Naive B cell (primary cell): ENCODE measurements at regions not wholly inside any gene's neighbourhood (a gene's known extent, or its start where the extent isn't known, plus 50 kb on each side); places are given as distances from the start of the nearest gene placed in this dataset.
A peak's percentile ranks its signal among the peaks of the same experiment; 100 is the strongest.
"Not testable (repeated sequence)": the region's sequence is repeated elsewhere in the genome, so short reads cannot be mapped to it uniquely, and the experiment has no call there.

Experiments
- ATAC-seq, 2 donors: fragments of 150-1000 bp; cut with Tn5 transposase; 2 replicates each; pipeline ENCODE4 v1.10.0; 2021; ENCODE audit warnings: low read depth in 2 of 2, mild to moderate bottlenecking in 2 of 2, moderate library complexity in 2 of 2
- DNase-seq: peaks from one replicate; pipeline ENCODE4 v3.0.0; 2022
- H3K27ac Mint-ChIP-seq, 6 donors: one replicate each; pipeline ENCODE4 v1.8.0; 2020 to 2022; ENCODE audit warnings: mild to moderate bottlenecking in 6 of 6, mixed read lengths in 6 of 6, moderate library complexity in 5 of 6, inconsistent platforms in 2 of 6
- H3K27me3 Mint-ChIP-seq, 3 donors: one replicate each; pipeline ENCODE4 v1.8.0; 2021 to 2022; ENCODE audit warnings: mixed read lengths in 3 of 3, mild to moderate bottlenecking in 1 of 3
- H3K36me3 Mint-ChIP-seq, 2 donors: one replicate each; pipeline ENCODE4 v1.8.0; 2020 to 2022; ENCODE audit warnings: mixed read lengths in 2 of 2, inconsistent platforms in 1 of 2, mild to moderate bottlenecking in 1 of 2
- H3K4me1 Mint-ChIP-seq, 3 donors: one replicate each; pipeline ENCODE4 v1.8.0; 2020 to 2022; ENCODE audit warnings: mixed read lengths in 3 of 3, inconsistent platforms in 1 of 3, mild to moderate bottlenecking in 1 of 3, moderate library complexity in 1 of 3
- H3K4me3 Mint-ChIP-seq, 8 donors: one replicate each; pipeline ENCODE4 v1.8.0; 2020 to 2022; ENCODE audit warnings: mild to moderate bottlenecking in 8 of 8, mixed read lengths in 8 of 8, moderate library complexity in 8 of 8, inconsistent platforms in 2 of 8
- H3K9me3 Mint-ChIP-seq, 7 donors: one replicate each; pipeline ENCODE4 v1.8.0; 2020 to 2022; ENCODE audit warnings: mixed read lengths in 7 of 7, mild to moderate bottlenecking in 5 of 7, inconsistent platforms in 2 of 7, moderate library complexity in 1 of 7

DNA sequence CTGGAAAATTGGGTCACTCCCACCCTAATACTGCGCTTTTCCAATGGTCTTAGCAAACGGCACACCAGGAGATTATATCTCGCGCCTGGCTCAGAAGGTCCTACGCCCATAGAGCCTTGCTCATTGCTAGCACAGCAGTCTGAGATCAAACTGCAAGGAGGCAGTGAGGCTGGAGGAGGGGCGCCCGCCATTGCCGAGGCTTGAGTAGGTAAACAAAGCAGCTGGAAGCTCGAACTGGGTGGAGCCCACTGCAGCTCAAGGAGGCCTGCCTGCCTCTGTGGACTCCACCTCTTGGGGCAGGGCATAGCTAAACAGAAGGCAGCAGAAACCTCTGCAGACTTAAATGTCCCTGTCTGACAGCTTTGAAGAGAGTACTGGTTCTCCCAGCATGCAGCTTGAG lies 362.6 kb upstream of the GOT2 start:
- not testable (repeated sequence) for H3K9me3 Mint-ChIP-seq, H3K27me3 Mint-ChIP-seq, ATAC-seq

GRCh38 chr16:59090541-59090940 lies 356.4 kb upstream of the GOT2 start:
- no peak for ATAC-seq

More for the DNA sequence above, 362.6 kb upstream of the GOT2 start:
- H3K27ac Mint-ChIP-seq, H3K4me1 Mint-ChIP-seq, DNase-seq, H3K36me3 Mint-ChIP-seq, H3K4me3 Mint-ChIP-seq: not testable (repeated sequence)

GRCh38 chr16:59088431-59088830 lies 354.3 kb upstream of the GOT2 start:
- no peaks in the 10 kb centered on the region for H3K4me1 Mint-ChIP-seq
- H3K27me3 Mint-ChIP-seq: no peaks in the 10 kb centered on the region
- H3K36me3 Mint-ChIP-seq: no peaks in the 10 kb centered on the region
- H3K4me3 Mint-ChIP-seq: no peak overlapping the region
- no peak overlapping the region for H3K27ac Mint-ChIP-seq
- peaks cover 0 to 12% (median 6%) of the 10 kb centered on the region in 7 donors for H3K9me3 Mint-ChIP-seq
- DNase-seq: no peak
- no peak for ATAC-seq

More at GRCh38 chr16:59090541-59090940, 356.4 kb upstream of the GOT2 start:
- Mint-ChIP-seq H3K9me3 (peaks cover 0 to 12% (median 6%) of the 10 kb centered on the region in 7 donors), H3K4me1 (no peaks in the 10 kb centered on the region), H3K27me3 (no peaks in the 10 kb centered on the region), H3K36me3 (no peaks in the 10 kb centered on the region), H3K4me3 (no peak overlapping the region), H3K27ac (no peak overlapping the region)
- DNase-seq: no peak

- H3K4me1 Mint-ChIP-seq: no peaks in the 10 kb centered on the region
- no peaks in the 10 kb centered on the region for H3K36me3 Mint-ChIP-seq
- ATAC-seq: no peak
- no peak for DNase-seq
- peaks cover 0 to 12% (median 7%) of the 10 kb centered on the region in 7 donors for H3K9me3 Mint-ChIP-seq
- H3K27me3 Mint-ChIP-seq: no peaks in the 10 kb centered on the region
- no peak overlapping the region for H3K27ac Mint-ChIP-seq
- H3K4me3 Mint-ChIP-seq: no peak overlapping the region
Measured at GRCh38 chr16:59087641-59088040, 353.5 kb upstream of the GOT2 start.

DNA sequence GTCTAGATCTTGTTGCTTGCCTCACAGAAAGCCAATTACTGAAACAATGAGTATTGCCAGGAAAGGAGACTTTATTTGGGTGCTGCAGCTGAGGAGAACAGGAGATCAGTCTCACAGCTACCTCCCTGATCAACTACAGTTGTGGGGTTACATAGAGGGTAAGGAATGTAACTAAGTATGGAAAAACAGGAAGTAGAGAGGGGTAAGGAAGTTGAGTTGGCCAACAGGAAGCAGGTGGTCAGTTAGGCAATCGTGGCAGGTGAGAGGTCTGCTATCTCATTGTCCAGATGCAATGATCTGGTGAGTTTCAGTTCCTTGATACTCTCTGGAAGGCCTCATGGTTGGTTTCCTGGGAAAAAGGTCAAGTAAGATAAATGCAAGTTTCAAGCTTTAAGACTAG lies 333.1 kb upstream of the GOT2 start:
- H3K9me3 Mint-ChIP-seq: peaks cover 2 to 25% (median 4%) of the 10 kb centered on the region in 7 donors
- peak overlapping the region in 2 of 6 donors; percentile 2 to 61 for H3K27ac Mint-ChIP-seq
- H3K4me1 Mint-ChIP-seq: peaks cover 6 to 14% (median 9%) of the 10 kb centered on the region in 3 donors
- ATAC-seq (no peak), DNase-seq (no peak)
- no peak overlapping the region for H3K4me3 Mint-ChIP-seq
- no peaks in the 10 kb centered on the region for H3K36me3 Mint-ChIP-seq
- no peaks in the 10 kb centered on the region for H3K27me3 Mint-ChIP-seq

DNA sequence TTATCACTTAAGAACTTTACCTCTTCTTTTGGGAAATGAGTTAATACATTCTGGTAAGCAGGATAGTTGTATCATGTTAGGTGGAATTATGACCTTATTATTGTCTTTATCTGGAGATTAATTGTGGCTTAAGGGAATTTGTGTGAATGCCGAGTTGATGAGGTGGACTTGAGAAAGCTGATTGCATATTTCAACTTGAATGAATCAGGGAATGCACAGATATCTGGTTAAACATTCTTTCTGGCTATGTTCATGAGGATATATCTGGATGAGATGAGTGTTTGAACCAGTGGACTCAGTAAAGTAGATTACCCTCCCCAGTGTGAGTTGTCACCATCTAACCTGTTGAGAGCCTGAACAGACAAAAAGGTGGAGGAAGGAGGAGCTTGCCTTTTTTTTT lies 326.1 kb upstream of the GOT2 start:
- peaks cover 0 to 4% (median 0%) of the 10 kb centered on the region in 7 donors for H3K9me3 Mint-ChIP-seq
- H3K36me3 Mint-ChIP-seq: no peaks in the 10 kb centered on the region
- H3K4me1 Mint-ChIP-seq: no peaks in the 10 kb centered on the region
- no peak overlapping the region for H3K27ac Mint-ChIP-seq
- no peak overlapping the region for H3K4me3 Mint-ChIP-seq
- H3K27me3 Mint-ChIP-seq: no peaks in the 10 kb centered on the region
- no peak for DNase-seq
- no peak for ATAC-seq

DNA sequence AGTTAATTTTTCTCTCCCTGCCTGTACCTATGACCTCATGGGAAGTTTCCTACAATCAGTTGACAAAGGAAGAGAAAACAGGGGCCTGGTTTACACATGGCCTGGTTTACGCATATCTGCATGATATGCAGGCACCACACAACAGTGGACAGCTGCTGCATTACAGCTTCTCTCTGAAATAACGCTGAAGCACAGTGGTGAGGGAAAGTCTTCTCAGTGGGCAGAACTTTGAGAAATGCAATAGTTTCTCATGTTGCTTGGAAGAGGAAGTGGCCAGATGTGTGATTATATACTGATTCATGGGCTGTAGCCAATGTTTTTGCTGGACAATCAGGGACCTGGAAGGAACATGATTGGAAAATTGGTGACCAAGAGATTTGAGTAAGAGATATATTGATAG lies 324.1 kb upstream of the GOT2 start:
- ATAC-seq (no peak), DNase-seq (no peak)
- Mint-ChIP-seq H3K27me3 (no peaks in the 10 kb centered on the region), H3K4me1 (no peaks in the 10 kb centered on the region), H3K36me3 (no peaks in the 10 kb centered on the region), H3K9me3 (peaks cover 0 to 4% (median 0%) of the 10 kb centered on the region in 7 donors), H3K4me3 (no peak overlapping the region), H3K27ac (no peak overlapping the region)

DNA sequence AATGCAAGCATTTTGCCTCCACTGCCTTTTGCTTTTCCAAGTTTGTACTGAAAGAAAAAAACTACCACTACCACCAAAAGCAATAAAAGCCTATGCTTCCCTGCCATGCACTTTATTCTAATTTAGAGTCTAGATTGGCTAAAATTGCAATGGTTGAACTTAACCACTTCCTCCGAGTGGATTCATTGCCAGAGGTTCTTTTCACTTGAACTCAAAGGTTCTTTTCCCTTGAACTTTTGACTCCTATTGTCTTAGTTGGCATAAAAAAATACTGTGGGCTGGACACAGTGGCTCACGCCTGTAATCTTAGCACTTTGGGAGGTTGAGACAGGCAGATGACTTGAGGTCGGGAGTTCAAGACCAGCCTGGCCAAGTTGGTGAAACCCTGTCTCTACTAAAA lies 319.8 kb upstream of the GOT2 start:
- Mint-ChIP-seq H3K27ac (no peak overlapping the region), H3K27me3 (no peaks in the 10 kb centered on the region), H3K36me3 (no peaks in the 10 kb centered on the region), H3K9me3 (peaks cover 0 to 9% (median 0%) of the 10 kb centered on the region in 7 donors), H3K4me1 (no peaks in the 10 kb centered on the region), H3K4me3 (no peak overlapping the region)
- no peak for ATAC-seq
- DNase-seq: no peak

- H3K4me3 Mint-ChIP-seq: no peak overlapping the region
- H3K27ac Mint-ChIP-seq: no peak overlapping the region
- H3K9me3 Mint-ChIP-seq: peaks cover 0 to 5% (median 0%) of the 10 kb centered on the region in 7 donors
- ATAC-seq: no peak
- DNase-seq: no peak
- no peaks in the 10 kb centered on the region for H3K36me3 Mint-ChIP-seq
- no peaks in the 10 kb centered on the region for H3K4me1 Mint-ChIP-seq
- no peaks in the 10 kb centered on the region for H3K27me3 Mint-ChIP-seq
Measured at GRCh38 chr16:59052231-59052630, 318.1 kb upstream of the GOT2 start.

DNA sequence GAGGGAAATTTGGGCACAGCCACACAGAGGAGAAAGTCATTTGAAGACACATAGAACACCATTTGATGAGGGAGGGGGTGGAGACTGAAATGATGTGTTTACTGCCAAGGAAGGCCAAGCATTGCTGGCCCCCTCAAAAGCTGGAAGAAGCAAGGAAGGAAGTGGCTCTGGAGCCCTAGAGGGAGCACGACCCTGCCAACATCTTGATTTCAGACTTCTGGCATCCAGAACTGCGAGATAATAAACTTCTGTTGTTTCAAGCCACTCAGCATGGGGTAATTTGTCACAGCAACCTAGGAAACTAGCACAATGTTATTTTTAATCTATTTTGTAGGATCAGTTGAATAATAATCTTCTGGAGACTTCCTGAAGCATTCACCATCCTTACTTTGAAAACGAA lies 314.8 kb upstream of the GOT2 start:
- Mint-ChIP-seq H3K9me3 (peaks cover 0 to 5% (median 0%) of the 10 kb centered on the region in 7 donors), H3K36me3 (no peaks in the 10 kb centered on the region), H3K4me3 (no peak overlapping the region), H3K4me1 (no peaks in the 10 kb centered on the region), H3K27ac (no peak overlapping the region), H3K27me3 (no peaks in the 10 kb centered on the region)
- no peak for DNase-seq
- ATAC-seq: no peak

DNA sequence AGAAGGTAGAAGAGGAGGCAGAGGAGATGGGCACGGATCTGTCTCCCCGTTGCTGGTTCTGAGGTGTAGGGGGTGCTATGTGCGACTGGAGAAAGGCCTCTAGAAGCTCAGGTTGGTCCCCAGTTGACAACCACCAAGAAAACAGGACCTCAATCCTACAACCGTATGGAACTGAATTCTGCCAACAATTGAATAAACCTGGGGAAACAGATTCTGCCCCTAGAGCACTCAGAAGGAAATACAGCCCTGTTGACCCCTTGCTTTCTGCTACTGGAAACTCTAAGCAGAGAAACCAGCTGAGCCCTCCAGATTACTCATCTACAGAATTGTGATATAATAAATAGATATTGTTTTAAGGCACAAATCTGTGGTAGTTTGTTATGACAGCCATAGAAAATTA lies 313.0 kb upstream of the GOT2 start:
- H3K36me3 Mint-ChIP-seq: no peaks in the 10 kb centered on the region
- no peak for DNase-seq
- H3K4me3 Mint-ChIP-seq: no peak overlapping the region
- H3K27ac Mint-ChIP-seq: no peak overlapping the region
- H3K9me3 Mint-ChIP-seq: peaks cover 0 to 5% (median 0%) of the 10 kb centered on the region in 7 donors
- H3K27me3 Mint-ChIP-seq: no peaks in the 10 kb centered on the region
- H3K4me1 Mint-ChIP-seq: no peaks in the 10 kb centered on the region
- ATAC-seq: no peak

DNA sequence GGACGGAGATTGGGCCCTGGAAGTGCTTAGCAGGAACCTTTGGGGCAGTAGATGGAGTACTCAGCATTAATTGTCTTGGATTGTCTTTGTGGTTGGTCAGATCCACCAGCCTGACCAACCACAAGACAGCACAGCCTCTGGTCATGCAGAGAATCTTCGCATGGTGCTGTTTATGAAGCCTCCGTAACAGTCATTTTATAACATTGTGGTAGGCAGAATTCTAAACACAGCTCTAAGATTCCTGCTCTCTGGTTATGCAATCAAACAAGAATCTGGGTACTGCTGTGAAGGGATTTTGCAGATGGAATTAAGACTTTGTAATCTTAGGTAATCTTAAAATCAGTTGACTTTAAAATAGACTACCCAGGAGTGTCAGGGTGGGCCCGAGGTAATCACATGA lies 312.2 kb upstream of the GOT2 start:
- DNase-seq (no peak), ATAC-seq (no peak)
- H3K4me1 Mint-ChIP-seq: no peaks in the 10 kb centered on the region
- H3K9me3 Mint-ChIP-seq: peaks cover 0 to 2% (median 0%) of the 10 kb centered on the region in 7 donors
- no peak overlapping the region for H3K27ac Mint-ChIP-seq
- H3K4me3 Mint-ChIP-seq: no peak overlapping the region
- no peaks in the 10 kb centered on the region for H3K36me3 Mint-ChIP-seq
- H3K27me3 Mint-ChIP-seq: no peaks in the 10 kb centered on the region

DNA sequence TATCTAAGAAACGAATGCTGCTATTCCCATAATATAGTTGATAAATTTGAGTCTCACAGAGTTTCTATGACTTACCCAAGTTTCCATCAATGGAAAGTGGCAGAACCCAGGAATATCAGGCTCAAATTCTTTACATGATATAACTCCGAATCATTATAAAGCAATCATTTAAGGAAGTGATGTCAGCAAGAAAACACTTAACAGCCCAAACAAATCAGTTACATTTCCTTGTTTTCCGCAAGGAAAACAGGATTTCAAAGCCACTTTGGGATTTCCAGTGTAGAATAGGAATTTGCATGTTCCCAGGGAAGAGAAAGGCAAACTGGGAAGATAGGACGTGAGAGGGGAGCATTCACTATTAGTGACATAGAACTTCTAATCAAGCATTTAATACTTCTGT lies 311.4 kb upstream of the GOT2 start:
- H3K36me3 Mint-ChIP-seq: no peaks in the 10 kb centered on the region

GRCh38 chr16:59044616-59045015 lies 310.5 kb upstream of the GOT2 start:
- no peaks in the 10 kb centered on the region for H3K9me3 Mint-ChIP-seq
- no peaks in the 10 kb centered on the region for H3K4me1 Mint-ChIP-seq
- no peak overlapping the region for H3K4me3 Mint-ChIP-seq
- ATAC-seq (no peak), DNase-seq (no peak)
- H3K27ac Mint-ChIP-seq: no peak overlapping the region
- no peaks in the 10 kb centered on the region for H3K36me3 Mint-ChIP-seq
- no peaks in the 10 kb centered on the region for H3K27me3 Mint-ChIP-seq

More for the DNA sequence above, 311.4 kb upstream of the GOT2 start:
- H3K9me3 Mint-ChIP-seq: no peaks in the 10 kb centered on the region
- DNase-seq (no peak), ATAC-seq (no peak)
- no peak overlapping the region for H3K27ac Mint-ChIP-seq
- no peaks in the 10 kb centered on the region for H3K4me1 Mint-ChIP-seq
- H3K4me3 Mint-ChIP-seq: no peak overlapping the region
- no peaks in the 10 kb centered on the region for H3K27me3 Mint-ChIP-seq

DNA sequence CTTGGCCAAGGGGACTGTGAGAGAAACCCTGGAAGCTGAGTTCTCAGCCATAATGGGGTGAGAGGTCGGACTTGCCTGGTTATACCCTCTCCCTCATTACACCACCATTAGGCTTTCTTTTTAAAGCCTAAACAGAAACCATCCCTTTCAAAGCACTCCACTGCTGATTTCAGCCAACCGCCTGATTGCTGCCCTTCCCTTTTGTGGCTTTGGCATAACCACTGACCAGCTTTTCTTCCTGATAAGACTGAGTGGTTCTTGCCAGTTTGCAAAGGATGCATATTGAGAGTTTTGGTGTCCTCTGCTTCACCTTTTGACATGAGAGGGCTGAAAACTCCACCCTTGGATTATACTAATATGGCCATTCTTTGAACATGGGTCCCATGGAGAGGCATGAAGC lies 308.2 kb upstream of the GOT2 start:
- H3K27ac Mint-ChIP-seq: peak overlapping the region in 1 of 6 donors; percentile 16
- no peak overlapping the region for H3K4me3 Mint-ChIP-seq
- DNase-seq (no peak), ATAC-seq (no peak)
- H3K9me3 Mint-ChIP-seq: peaks cover 0 to 1% (median 0%) of the 10 kb centered on the region in 7 donors
- H3K4me1 Mint-ChIP-seq: no peaks in the 10 kb centered on the region
- no peaks in the 10 kb centered on the region for H3K27me3 Mint-ChIP-seq
- H3K36me3 Mint-ChIP-seq: no peaks in the 10 kb centered on the region
